ENCODE measurements at regions not wholly inside any gene's neighbourhood (a gene's known extent, or its start where the extent isn't known, plus 50 kb on each side); places are given as distances from the start of the nearest gene placed in this dataset.

DNA sequence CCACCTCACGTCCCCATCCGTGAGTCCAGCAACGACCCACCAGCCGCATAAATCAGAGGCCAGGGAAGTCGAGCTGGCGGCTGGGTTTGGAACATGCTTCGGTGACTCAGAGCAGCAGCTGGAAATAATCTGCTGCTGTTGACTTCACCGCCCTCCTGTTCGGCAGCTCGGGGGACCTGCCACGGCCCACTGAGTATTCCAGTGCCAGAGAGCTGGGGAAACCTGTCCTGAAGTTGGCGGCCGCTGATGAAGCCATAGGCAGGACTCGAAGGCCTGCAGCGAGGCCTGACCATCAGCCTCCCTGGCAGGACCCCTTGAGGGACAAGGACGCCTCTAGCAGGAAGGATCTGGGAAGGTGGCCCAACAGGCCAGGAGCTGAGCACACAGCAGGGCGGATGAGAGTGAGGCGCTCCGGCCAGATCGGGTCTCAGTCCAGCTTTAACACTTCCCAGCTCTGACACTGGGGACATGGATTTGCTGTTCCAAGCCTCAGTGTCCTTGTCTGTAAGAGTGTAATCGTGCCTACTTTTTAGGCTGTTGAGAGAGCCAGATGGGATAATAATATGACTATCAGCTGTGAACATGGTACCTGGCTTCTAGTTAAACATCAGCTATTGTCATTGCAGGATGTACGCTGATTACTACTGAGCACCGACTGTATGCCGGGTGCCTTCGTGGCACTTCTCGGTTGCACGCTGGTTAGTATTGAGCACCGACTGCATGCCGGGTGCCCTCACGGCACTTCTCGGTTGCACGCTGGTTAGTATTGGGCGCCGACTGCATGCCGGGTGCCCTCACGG is 50.4 kb upstream of the CIBAR2 start:
- no peak for DNase-seq

DNA sequence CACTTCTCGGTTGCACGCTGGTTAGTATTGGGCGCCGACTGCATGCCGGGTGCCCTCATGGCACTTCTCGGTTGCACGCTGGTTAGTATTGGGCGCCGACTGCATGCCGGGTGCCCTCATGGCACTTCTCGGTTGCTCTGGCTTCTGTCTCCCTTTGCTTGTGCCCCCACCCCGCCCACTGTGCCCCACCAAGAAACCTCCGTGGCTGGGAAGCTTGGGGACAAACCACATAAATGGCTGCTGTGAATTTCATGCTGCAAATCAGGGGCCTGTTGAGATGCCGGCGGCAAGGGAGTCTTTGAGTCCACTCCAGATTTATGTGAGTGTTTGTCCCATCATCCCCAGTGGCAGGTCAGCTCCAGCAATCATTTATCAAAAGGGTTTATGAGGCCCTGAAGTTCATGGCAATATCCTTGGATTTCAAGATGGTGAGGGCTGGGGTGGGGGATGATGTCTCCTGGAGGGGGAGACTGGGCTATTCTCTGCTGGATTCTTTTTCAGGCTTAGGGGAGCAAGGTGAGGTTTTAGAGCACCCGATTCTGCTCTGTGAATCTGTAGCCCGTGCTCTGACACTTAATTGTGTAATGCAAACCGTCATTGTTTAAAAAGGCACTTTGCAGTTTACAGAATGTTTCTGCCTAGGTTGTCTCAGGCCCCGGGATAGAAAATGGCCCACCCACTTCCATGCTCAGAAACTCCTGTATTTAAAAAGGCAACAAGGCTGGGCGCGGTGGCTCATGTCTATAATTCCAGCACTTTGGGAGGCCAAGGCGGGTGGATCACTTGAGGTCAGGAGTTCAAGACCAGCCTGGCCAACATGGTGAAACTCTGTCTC is 51.2 kb upstream of the CIBAR2 start:
- no peak for DNase-seq

GRCh38 chr16:85164431-85164830 is 52.2 kb upstream of the CIBAR2 start:
- no peak for DNase-seq

DNA sequence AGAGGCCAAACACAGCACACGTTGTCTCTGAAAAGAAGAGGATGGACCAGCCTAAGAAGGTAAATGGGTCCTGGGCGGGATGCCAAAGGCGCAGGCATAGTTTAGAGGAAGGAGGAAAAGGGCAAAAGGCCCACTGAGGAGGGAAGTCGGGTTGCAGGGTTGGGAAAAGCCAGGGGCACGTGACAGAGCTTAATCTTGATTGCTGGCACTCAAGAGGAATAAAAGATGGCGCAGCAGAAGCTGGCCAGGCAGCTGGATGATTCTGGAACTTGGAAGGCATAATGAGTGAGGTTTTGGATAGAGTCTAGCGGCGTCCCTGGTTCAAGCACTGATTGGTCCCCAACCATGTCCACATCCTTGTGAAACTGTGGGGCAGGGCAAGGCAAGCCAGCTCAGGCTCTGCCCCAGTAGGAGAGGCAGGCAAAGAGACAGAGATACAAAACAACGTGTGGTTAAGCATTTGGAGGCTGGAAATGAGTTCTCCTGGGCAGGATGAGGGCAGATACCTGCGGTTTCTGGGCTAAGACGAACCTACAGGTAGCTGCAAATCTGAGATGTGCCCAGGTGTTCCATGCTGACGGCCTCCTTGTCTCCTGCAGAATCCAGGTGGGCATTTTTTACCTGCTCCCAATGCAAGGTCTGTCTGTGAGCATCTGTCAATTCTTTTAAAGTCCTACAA is 52.7 kb upstream of the CIBAR2 start:
- DNase-seq: no peak

GRCh38 chr16:85165781-85166180 is 53.5 kb upstream of the CIBAR2 start:
- DNase-seq: no peak

GRCh38 chr16:85166281-85166680 is 54.0 kb upstream of the CIBAR2 start:
- DNase-seq: no peak

DNA sequence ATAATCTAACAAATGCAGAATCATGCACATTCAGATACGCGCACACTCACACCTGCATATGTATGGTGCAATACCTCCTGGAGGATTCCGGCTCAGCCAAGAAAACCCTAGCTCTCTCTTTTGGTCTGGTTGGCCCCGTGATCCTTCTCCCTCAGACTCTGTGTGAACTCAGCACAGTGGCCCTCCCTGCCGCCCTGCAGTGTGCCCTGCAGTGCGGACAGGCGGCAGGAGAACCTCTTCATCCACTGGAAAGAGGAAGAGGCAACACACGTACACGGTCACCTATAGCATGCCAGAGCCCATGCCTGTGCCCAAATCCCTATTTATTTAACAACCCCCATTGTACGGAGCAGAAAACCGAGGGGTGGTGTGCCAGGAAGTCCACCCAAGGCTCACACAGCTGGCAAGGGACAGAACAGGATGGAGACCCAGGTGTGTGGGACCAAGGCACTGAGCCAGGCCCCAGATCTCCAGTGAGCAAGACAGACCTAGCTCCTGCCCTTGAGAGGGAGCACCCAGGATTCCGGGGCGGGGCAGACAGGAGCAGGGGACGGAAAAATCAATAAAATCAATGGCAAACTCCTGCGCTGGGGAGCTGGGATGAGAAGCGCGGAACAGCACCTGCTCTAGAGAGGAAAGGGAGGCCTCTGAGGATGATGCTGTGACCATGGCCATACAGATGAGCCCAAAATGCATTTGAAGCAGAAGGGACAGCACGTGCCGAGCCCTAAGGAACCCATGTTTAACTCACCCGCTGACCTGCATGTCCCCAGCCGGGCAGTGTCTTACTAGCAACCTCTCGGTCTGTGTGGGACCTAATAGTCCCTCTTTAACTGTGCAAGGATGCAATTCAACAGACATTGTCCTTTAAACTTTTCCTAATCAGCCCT is 54.7 kb upstream of the CIBAR2 start:
- no peak for DNase-seq

DNA sequence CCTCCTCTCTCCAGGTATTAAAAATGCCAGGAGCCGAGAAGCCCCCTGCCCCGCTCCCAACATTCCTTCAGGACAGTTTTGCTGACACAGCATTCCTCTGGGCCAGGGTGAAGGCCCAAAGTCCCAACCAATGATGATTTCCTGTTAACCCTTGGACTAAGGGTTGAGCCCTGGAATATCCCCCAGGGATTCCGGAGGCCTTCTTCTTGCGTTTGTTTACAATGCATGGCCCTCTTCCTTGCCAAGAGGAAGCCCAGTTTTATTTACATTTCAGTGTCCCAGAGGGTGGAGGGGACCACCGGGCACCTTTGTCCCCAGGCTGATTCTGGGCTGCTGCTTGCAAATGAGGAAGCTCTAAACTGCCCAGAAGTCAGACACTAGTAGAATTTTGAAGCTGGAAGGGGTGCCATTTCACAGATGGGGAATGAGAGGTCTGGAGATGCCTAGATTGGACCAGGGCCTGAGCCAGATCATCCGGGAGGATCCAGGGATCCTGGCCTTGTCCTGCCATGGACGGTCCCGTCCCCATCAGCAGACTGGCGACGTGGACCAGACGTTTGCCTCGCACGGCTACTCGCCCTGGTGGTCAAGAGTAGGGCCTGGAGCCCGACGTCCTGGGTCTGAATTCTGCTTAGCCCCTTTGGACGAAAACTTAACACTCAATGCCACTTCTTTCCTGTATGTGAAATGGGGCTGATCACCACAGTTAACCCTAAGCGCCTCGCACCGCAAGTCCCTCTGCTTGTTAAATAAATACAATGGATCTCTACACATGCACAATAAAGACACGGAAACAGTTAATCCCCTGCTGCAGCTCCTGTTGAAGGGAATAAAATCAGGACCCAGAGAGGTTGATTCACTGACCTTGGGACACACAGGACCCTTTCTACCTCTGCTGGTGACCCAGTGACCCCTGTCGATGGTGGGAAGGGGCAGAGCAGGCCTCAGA is 55.6 kb upstream of the CIBAR2 start:
- DNase-seq: no peak

DNA sequence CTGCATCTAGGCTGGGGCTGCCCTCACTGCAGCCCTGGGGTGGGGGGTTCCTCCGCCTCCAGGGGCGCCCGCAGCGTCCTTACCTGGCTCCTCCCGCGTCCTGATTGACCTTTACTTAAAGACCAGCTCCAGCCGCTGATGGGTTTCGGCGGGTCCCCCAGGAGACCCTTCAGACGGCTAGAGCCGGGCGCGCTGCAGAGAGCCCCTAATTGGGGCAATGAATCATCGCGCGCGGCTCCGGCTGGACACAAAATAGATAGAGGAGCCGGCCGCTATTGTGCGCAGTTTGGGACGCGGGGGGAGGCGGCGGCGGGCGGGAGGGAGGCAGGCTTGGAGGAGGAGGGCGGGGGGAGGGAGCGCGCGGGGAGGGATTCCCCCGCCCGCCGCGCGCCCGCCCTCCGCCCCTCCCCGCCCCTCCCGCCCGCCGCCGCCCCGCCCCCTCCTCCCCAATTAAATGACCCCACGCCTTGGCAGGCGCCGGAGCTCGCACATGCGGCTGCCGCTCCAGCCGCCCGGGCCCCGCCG is 56.5 kb upstream of the CIBAR2 start:
- DNase-seq: no peak

DNA sequence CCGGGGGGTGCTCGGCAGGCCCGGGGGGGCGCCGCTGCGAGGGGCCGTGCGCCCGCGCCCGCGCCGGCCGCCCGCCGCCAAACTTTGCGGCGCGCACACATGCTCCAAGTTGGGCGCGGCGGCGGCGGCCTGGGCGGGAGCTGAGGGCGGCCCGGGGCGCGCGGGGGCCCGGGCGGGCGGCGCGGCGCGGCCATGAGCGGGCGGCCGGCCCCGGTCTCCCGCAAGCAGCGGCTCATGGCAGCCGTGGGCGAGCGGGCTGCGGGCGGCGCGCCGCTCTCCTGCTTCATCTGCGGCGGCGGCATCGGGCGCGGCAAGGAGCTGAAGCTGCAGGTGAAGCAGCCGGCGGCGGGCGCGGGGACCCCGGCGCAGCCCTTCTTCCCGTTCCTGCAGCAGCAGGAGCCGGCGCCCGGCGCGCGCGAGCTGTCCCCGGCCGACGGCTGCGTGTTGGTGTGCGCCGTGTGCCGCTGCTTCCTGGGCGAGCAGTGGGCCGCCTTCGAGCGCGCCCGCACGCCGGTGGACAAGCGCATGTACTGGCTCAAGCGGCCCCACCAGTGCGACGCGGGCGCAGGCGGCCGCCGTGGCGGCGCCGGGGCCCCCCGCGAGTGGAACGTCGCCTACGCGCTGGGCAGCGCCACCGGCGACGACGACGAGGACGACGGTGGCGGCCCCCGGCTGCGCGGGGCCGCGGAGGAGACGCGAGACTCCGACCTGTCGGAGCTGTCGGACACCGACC is 57.2 kb upstream of the CIBAR2 start:
- DNase-seq: no peak

- no peak for DNase-seq
Measured at GRCh38 chr16:85170066-85170491, 57.8 kb upstream of the CIBAR2 start.

GRCh38 chr16:85170590-85171003 is 58.3 kb upstream of the CIBAR2 start:
- DNase-seq: no peak

DNA sequence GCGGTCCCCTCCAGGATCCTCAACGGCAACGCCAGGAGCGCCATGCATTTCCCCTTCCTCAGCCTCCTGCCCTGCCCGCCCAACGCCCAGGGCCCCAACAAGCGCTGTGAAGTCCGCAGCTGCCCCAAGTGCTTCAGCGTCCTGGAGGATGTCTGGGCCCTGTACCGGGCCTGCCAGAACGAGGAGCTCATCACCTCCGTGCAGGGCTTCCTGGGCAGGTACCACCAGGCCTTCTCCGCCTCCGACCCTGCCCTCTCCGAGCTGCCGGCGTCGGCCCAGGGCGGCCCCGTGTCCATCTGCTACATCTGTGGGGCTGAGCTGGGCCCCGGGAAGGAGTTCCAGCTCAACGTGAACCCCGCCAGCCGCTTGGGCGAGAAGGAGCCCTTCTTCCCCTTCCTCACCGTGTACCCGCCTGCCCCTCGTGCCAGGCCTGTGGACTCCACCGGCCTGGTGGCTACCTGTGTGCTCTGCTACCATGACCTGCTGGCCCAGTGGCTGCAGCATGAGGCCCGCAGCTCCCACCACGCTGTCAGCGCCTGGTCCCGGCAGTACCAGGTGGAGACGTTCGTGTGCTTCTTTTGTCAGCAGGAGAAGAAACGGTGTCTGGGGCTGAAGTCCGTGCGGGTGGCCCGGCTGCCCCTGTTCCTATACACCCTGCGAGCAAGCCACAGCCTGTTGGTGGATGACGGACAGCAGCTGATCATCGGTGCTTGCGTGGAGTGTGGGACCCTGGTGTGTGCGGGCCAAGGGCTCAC is 58.9 kb upstream of the CIBAR2 start:
- DNase-seq: no peak

DNA sequence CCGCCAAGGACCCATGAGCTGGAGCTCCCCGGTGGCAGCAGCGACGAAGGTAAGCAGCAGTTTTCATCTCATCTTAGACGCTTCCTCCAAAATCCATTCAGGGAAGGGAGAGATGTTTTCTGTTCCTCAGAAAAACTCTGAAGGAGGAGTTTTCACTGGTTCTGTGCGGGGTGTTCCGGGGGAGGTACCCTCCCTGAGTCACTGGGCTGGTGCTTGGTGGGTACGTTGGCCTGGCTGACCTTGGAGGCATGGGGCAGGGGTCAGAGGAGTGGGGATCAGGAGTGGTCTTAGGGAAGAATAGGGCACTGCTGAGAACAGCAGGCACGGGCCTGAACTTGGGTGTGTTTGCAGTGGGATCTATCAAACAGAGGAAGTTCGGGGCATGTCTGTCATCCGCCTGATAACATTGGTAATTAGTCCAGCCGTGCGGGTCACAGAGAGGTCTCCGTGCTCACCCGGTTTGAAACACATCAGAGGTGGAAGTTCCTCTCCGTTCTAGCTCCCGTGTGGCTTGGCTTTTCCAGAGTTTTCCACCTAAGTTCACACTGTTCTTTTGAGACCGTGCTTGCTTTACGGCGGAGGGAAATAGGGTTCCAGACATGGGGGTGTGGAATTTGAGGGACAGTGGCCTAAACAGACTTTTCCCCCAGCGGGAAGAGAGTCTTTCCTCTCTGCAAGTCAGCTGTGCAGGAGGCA is 59.6 kb upstream of the CIBAR2 start:
- no peak for DNase-seq

- no peak for DNase-seq
Measured at GRCh38 chr16:85172455-85173145, 60.3 kb upstream of the CIBAR2 start.

DNA sequence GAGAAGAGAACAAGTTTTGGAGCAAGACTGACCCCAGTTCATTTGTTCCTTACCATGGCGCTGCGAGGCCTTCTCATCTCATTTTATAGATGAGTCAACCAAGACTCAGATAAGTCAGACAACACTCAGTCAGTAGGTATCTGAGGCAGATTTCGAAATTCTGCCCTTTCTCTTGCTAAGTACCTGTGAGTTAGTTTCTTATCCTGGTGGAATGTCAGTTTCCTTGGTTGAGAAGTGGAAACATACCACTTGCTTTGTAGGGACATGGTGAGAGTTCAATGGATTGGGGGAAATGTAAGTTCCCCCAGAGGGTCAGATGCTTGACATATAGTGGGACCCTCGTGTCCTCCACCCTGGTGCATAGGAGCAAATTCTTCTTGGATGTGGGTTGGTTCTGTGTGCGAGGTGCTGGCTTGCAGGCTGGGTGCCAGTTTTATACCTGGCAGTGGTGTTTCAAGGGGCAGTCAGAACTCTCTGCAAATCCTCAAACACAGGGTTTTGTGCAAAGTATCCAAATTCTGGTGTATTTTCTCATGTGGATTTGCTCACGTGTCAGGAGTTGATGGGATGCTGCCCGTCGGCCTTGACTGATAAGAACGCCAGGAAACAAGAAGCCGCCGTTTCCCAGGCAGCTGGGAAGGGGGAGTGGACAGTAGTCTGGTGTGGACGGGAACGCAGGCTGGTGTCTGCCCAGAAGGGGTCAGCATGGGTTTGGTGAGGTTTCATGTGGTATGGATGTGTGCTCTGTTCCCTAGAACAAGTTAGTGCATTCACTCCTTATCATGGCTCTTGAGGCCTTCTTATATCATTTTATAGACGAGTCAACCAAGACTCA is 61.1 kb upstream of the CIBAR2 start:
- DNase-seq: no peak

All from activated gamma-delta T cell (primary cell).